ENCODE measurements at regions not wholly inside any gene's neighbourhood (a gene's known extent, or its start where the extent isn't known, plus 50 kb on each side); places are given as distances from the start of the nearest gene placed in this dataset.

DNA sequence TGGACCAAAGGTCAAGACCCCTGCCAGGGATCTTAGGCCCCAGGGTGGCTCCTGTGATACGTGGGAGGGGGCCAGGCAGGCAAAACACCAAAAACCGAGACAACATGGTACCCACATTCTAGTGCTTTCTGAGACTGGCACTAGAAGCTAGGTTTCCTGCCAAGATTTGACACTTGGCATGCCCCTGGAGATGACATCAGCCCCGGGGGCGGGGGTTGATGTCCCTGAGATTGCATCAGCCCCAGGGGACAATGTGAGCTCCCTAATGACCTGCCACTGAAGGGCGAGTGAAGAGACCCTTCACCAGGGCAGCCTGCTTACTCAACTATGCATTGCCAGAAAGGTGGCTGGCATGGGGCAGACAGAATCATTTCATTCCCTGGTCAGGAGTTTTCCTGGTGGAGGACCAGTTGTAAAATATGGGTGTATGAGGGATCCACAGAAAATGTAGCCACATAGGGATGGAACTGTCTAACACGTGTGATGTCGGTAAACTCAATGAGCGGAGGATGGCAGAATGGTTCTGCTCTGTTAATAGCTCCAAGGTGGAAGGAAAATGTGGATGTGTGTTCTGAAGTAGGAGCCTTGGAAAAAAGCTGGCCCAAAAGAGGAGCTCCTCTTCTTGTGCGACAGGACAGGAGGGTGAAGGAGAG, 219.7 kb downstream of the UNC5CL start:
- no peak overlapping the region for H3K27ac ChIP-seq (ENCODE audit: control insufficient read depth, insufficient read depth, low read length)
- FAIRE-seq (no peak), DNase-seq (ENCODE audit: low read depth, low spot score) (no peak)
- no peaks in the 10 kb centered on the region for H3K27me3 ChIP-seq (ENCODE audit: control insufficient read depth, extremely low read depth, insufficient read depth, low read length)
- H4K20me1 ChIP-seq (ENCODE audit: control insufficient read depth, extremely low read depth, insufficient read depth, low read length) = no peaks in the 10 kb centered on the region
- TF ChIP-seq, protein P1, sequence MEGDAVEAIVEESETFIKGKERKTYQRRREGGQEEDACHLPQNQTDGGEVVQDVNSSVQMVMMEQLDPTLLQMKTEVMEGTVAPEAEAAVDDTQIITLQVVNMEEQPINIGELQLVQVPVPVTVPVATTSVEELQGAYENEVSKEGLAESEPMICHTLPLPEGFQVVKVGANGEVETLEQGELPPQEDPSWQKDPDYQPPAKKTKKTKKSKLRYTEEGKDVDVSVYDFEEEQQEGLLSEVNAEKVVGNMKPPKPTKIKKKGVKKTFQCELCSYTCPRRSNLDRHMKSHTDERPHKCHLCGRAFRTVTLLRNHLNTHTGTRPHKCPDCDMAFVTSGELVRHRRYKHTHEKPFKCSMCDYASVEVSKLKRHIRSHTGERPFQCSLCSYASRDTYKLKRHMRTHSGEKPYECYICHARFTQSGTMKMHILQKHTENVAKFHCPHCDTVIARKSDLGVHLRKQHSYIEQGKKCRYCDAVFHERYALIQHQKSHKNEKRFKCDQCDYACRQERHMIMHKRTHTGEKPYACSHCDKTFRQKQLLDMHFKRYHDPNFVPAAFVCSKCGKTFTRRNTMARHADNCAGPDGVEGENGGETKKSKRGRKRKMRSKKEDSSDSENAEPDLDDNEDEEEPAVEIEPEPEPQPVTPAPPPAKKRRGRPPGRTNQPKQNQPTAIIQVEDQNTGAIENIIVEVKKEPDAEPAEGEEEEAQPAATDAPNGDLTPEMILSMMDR (optimal IDR thresholded peaks at IDR 0.05 in 1 of 3, IDR thresholded peaks at IDR 0.05 in 1 of 3, conservative IDR thresholded peaks at IDR 0.05 in 1 of 3; ENCODE audit: extremely low read depth in 1 of 3, insufficient read depth in 2 of 3, low read length in 3 of 3) = no peak
- no peak for TF ChIP-seq EZH2 (IDR thresholded peaks at IDR 0.05; ENCODE audit: low read length)
- H2AFZ ChIP-seq (ENCODE audit: control insufficient read depth, low read length) = no peak overlapping the region
- no peaks in the 10 kb centered on the region for H3K79me2 ChIP-seq (ENCODE audit: control insufficient read depth, insufficient read depth, low read length)
- H3K9ac ChIP-seq (ENCODE audit: control insufficient read depth, extremely low read depth, insufficient read depth, low read length) = no peak overlapping the region
- no peaks in the 10 kb centered on the region for H3K4me1 ChIP-seq (ENCODE audit: control insufficient read depth, extremely low read depth, insufficient read depth, low read length)
- H3K36me3 ChIP-seq (ENCODE audit: control insufficient read depth in 2 of 2, extremely low read depth in 1 of 2, insufficient read depth in 2 of 2, low read length in 2 of 2) = no peaks in the 10 kb centered on the region
- no peaks in the 10 kb centered on the region for H3K9me1 ChIP-seq (ENCODE audit: control insufficient read depth, extremely low read depth, insufficient read depth, low read length)
- no peak overlapping the region for H3K4me3 ChIP-seq (ENCODE audit: control insufficient read depth in 2 of 3, extremely low read depth in 1 of 3, insufficient read depth in 2 of 3, low read depth in 1 of 3, low read length in 3 of 3)
- no peaks in the 10 kb centered on the region for H3K9me3 ChIP-seq (ENCODE audit: control insufficient read depth, low read depth, low read length)
- H3K4me2 ChIP-seq (ENCODE audit: control insufficient read depth, extremely low read depth, insufficient read depth, low read depth, low read length) = no peak overlapping the region
- dilution Hi-C loops (cut with MboI; ENCODE audit: extremely low pct_ligation_motif_present, low sequenced_read_pairs) = no loop called here

DNA sequence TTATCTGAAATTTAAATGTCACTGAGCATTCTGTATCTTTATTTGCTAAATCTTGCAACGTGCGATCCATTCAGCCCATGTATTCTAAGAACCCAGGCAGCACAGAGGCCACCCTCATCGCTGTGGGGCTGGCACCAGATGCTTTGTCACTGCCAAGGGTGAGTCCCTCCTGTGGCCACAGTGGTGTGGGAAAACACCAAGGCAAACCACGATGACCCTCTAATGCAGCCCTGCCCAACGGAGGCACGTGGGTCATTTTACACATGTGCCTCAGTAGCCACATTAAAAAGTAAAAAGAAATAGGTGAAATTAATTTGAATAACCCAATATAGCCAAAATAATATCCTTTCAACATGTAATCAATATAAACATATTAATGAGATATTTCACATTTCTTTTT, 221.7 kb downstream of the UNC5CL start:
- no peaks in the 10 kb centered on the region for H4K20me1 ChIP-seq (ENCODE audit: control insufficient read depth, extremely low read depth, insufficient read depth, low read length)
- H3K27ac ChIP-seq (ENCODE audit: control insufficient read depth, insufficient read depth, low read length) = no peak overlapping the region
- no peak overlapping the region for H3K9ac ChIP-seq (ENCODE audit: control insufficient read depth, extremely low read depth, insufficient read depth, low read length)
- dilution Hi-C loops (cut with MboI; ENCODE audit: extremely low pct_ligation_motif_present, low sequenced_read_pairs) = no loop called here
- no peak overlapping the region for H3K4me2 ChIP-seq (ENCODE audit: control insufficient read depth, extremely low read depth, insufficient read depth, low read depth, low read length)
- no peaks in the 10 kb centered on the region for H3K79me2 ChIP-seq (ENCODE audit: control insufficient read depth, insufficient read depth, low read length)
- no peak for DNase-seq (ENCODE audit: low read depth, low spot score)
- no peaks in the 10 kb centered on the region for H3K9me1 ChIP-seq (ENCODE audit: control insufficient read depth, extremely low read depth, insufficient read depth, low read length)
- H3K4me3 ChIP-seq (ENCODE audit: control insufficient read depth in 2 of 3, extremely low read depth in 1 of 3, insufficient read depth in 2 of 3, low read depth in 1 of 3, low read length in 3 of 3) = no peak overlapping the region
- FAIRE-seq = no peak
- TF ChIP-seq EZH2 (IDR thresholded peaks at IDR 0.05; ENCODE audit: low read length) = no peak
- TF ChIP-seq, protein P1 (optimal IDR thresholded peaks at IDR 0.05 in 1 of 3, IDR thresholded peaks at IDR 0.05 in 1 of 3, conservative IDR thresholded peaks at IDR 0.05 in 1 of 3; ENCODE audit: extremely low read depth in 1 of 3, insufficient read depth in 2 of 3, low read length in 3 of 3) = no peak
- H3K9me3 ChIP-seq (ENCODE audit: control insufficient read depth, low read depth, low read length) = no peaks in the 10 kb centered on the region
- no peaks in the 10 kb centered on the region for H3K4me1 ChIP-seq (ENCODE audit: control insufficient read depth, extremely low read depth, insufficient read depth, low read length)
- no peaks in the 10 kb centered on the region for H3K36me3 ChIP-seq (ENCODE audit: control insufficient read depth in 2 of 2, extremely low read depth in 1 of 2, insufficient read depth in 2 of 2, low read length in 2 of 2)
- H3K27me3 ChIP-seq (ENCODE audit: control insufficient read depth, extremely low read depth, insufficient read depth, low read length) = no peaks in the 10 kb centered on the region
- H2AFZ ChIP-seq (ENCODE audit: control insufficient read depth, low read length) = no peak overlapping the region
